ENCODE measurements at regions not wholly inside any gene's neighbourhood (a gene's known extent, or its start where the extent isn't known, plus 50 kb on each side); places are given as distances from the start of the nearest gene placed in this dataset.

DNA sequence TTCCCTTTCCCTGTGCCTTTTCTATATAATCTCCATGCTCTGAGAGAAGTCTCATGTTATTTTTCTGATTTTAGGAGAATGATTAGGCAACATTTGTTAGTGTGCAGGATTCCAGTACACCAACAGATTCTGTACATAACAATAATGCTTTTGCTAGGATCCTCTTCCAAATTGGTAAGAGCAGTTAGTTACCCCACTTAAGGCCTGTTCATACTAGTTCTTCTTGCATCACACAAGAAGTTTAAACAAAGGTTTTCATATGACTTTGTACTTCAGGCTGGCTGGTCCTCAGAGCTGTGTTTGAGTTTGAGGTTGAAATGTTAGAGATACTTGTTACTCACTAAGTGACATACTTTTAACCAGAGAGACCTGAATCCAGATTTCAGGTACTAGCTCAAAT lies 686.9 kb upstream of the NRXN1 start (continued):
- TF ChIP-seq, protein P1, sequence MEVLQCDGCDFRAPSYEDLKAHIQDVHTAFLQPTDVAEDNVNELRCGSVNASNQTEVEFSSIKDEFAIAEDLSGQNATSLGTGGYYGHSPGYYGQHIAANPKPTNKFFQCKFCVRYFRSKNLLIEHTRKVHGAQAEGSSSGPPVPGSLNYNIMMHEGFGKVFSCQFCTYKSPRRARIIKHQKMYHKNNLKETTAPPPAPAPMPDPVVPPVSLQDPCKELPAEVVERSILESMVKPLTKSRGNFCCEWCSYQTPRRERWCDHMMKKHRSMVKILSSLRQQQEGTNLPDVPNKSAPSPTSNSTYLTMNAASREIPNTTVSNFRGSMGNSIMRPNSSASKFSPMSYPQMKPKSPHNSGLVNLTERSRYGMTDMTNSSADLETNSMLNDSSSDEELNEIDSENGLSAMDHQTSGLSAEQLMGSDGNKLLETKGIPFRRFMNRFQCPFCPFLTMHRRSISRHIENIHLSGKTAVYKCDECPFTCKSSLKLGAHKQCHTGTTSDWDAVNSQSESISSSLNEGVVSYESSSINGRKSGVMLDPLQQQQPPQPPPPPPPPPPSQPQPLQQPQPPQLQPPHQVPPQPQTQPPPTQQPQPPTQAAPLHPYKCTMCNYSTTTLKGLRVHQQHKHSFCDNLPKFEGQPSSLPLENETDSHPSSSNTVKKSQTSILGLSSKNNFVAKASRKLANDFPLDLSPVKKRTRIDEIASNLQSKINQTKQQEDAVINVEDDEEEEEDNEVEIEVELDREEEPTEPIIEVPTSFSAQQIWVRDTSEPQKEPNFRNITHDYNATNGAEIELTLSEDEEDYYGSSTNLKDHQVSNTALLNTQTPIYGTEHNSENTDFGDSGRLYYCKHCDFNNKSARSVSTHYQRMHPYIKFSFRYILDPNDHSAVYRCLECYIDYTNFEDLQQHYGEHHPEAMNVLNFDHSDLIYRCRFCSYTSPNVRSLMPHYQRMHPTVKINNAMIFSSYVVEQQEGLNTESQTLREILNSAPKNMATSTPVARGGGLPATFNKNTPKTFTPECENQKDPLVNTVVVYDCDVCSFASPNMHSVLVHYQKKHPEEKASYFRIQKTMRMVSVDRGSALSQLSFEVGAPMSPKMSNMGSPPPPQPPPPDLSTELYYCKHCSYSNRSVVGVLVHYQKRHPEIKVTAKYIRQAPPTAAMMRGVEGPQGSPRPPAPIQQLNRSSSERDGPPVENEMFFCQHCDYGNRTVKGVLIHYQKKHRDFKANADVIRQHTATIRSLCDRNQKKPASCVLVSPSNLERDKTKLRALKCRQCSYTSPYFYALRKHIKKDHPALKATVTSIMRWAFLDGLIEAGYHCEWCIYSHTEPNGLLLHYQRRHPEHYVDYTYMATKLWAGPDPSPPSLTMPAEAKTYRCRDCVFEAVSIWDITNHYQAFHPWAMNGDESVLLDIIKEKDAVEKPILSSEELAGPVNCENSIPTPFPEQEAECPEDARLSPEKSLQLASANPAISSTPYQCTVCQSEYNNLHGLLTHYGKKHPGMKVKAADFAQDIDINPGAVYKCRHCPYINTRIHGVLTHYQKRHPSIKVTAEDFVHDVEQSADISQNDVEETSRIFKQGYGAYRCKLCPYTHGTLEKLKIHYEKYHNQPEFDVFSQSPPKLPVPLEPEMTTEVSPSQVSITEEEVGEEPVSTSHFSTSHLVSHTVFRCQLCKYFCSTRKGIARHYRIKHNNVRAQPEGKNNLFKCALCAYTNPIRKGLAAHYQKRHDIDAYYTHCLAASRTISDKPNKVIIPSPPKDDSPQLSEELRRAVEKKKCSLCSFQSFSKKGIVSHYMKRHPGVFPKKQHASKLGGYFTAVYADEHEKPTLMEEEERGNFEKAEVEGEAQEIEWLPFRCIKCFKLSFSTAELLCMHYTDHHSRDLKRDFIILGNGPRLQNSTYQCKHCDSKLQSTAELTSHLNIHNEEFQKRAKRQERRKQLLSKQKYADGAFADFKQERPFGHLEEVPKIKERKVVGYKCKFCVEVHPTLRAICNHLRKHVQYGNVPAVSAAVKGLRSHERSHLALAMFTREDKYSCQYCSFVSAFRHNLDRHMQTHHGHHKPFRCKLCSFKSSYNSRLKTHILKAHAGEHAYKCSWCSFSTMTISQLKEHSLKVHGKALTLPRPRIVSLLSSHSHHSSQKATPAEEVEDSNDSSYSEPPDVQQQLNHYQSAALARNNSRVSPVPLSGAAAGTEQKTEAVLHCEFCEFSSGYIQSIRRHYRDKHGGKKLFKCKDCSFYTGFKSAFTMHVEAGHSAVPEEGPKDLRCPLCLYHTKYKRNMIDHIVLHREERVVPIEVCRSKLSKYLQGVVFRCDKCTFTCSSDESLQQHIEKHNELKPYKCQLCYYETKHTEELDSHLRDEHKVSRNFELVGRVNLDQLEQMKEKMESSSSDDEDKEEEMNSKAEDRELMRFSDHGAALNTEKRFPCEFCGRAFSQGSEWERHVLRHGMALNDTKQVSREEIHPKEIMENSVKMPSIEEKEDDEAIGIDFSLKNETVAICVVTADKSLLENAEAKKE (CRISPR knock-in tag; IDR thresholded peaks at IDR 0.05) = no peak
- TF ChIP-seq, protein P2, sequence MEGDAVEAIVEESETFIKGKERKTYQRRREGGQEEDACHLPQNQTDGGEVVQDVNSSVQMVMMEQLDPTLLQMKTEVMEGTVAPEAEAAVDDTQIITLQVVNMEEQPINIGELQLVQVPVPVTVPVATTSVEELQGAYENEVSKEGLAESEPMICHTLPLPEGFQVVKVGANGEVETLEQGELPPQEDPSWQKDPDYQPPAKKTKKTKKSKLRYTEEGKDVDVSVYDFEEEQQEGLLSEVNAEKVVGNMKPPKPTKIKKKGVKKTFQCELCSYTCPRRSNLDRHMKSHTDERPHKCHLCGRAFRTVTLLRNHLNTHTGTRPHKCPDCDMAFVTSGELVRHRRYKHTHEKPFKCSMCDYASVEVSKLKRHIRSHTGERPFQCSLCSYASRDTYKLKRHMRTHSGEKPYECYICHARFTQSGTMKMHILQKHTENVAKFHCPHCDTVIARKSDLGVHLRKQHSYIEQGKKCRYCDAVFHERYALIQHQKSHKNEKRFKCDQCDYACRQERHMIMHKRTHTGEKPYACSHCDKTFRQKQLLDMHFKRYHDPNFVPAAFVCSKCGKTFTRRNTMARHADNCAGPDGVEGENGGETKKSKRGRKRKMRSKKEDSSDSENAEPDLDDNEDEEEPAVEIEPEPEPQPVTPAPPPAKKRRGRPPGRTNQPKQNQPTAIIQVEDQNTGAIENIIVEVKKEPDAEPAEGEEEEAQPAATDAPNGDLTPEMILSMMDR (conservative IDR thresholded peaks at IDR 0.05; ENCODE audit: low read depth in 2 of 2) = no peak

DNA sequence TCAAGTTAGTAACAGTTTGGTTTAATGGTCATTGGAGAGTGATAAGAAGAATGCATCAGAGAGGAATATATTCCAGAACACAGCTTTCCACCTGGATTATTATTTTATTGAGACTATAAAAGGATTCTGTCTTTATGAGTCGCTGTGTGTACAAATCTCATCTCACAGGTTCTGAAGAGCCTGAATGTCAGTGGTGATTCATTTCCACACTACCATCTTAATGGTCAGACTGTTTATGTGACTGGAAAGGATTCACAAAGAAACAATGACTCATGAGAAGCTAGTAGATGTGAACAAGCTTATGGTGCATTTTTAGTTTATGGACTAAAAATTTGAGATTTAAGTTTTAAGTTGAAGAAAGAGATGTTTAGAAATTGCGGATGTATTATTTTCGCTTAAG lies 685.4 kb upstream of the NRXN1 start:
- Mint-ChIP-seq H3K27ac (no peak overlapping the region), H3K4me3 (no peak overlapping the region), H3K4me1 (no peaks in the 10 kb centered on the region), H3K9me3 (peaks cover 21% of the 10 kb centered on the region), H3K27me3 (ENCODE audit: insufficient read depth, low read depth, poor library complexity) (no peaks in the 10 kb centered on the region), H3K36me3 (ENCODE audit: low read depth) (peaks cover 12% of the 10 kb centered on the region; the same call in 2 of the 3 replicates)
- Histone ChIP-seq H3K27ac (ENCODE audit: low read depth) (no peak overlapping the region), H3K4me3 (no peak overlapping the region), H3F3A (replicated peaks; ENCODE audit: low read depth) (no peaks in the 10 kb centered on the region), H4K20me1 (replicated peaks; ENCODE audit: insufficient read depth) (no peaks in the 10 kb centered on the region), H3K9me2 (ENCODE audit: insufficient read depth) (no peaks in the 10 kb centered on the region), H2AFZ (no peak overlapping the region; the same call in 1 of the 2 replicates), H3K79me2 (replicated peaks; ENCODE audit: insufficient read depth) (no peaks in the 10 kb centered on the region), H3K36me3 (ENCODE audit: insufficient read depth) (no peaks in the 10 kb centered on the region), H3K4me2 (no peak overlapping the region), H3K27me3 (ENCODE audit: insufficient read depth) (no peaks in the 10 kb centered on the region), H3K4me1 (ENCODE audit: insufficient read depth) (no peaks in the 10 kb centered on the region)
- TF ChIP-seq ZNF331 (CRISPR knock-in tag; IDR thresholded peaks at IDR 0.05; ENCODE audit: low read depth) = no peak
- no peak for TF ChIP-seq STAT1 (IDR thresholded peaks at IDR 0.05; ENCODE audit: unreplicated experiment)
- ATAC-seq (no peak), DNase-seq (ENCODE audit: low spot score) (no peak)

Measured in GM23338 (cell line).